Fibroblast of the aortic adventitia (primary cell): ENCODE measurements at regions not wholly inside any gene's neighbourhood (a gene's known extent, or its start where the extent isn't known, plus 50 kb on each side); places are given as distances from the start of the nearest gene placed in this dataset.

ENCODE experiments used
- DNase-seq: peaks from one replicate; pipeline ENCODE4 v3.0.0-alpha.2; 2010; ENCODE audit warnings: low read depth
- H3K4me3 ChIP-seq: 2 replicates; pipeline ENCODE4 v1.5.1; 2011; ENCODE audit warnings: low read depth, mild to moderate bottlenecking, control low read depth, low read length, moderate library complexity
- TF ChIP-seq, protein P1 (sequence below): IDR thresholded peaks from 2 replicates; pipeline ENCODE4 v1.5.1; 2011; ENCODE audit warnings: mild to moderate bottlenecking, low read length, control low read depth, inconsistent platforms; ENCODE audit not compliant: insufficient read depth

GRCh38 chr6:14765721-14766390, 480.0 kb upstream of the JARID2 start:
- H3K4me3 ChIP-seq, result no peak overlapping the region
- TF ChIP-seq, protein P1, sequence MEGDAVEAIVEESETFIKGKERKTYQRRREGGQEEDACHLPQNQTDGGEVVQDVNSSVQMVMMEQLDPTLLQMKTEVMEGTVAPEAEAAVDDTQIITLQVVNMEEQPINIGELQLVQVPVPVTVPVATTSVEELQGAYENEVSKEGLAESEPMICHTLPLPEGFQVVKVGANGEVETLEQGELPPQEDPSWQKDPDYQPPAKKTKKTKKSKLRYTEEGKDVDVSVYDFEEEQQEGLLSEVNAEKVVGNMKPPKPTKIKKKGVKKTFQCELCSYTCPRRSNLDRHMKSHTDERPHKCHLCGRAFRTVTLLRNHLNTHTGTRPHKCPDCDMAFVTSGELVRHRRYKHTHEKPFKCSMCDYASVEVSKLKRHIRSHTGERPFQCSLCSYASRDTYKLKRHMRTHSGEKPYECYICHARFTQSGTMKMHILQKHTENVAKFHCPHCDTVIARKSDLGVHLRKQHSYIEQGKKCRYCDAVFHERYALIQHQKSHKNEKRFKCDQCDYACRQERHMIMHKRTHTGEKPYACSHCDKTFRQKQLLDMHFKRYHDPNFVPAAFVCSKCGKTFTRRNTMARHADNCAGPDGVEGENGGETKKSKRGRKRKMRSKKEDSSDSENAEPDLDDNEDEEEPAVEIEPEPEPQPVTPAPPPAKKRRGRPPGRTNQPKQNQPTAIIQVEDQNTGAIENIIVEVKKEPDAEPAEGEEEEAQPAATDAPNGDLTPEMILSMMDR, result no peak
- no peak for DNase-seq

- TF ChIP-seq, protein P1, result no peak
- no peak overlapping the region for H3K4me3 ChIP-seq
- DNase-seq, result no peak
These were observed 479.4 kb upstream of the JARID2 start for GRCh38 chr6:14766391-14766994.

DNA sequence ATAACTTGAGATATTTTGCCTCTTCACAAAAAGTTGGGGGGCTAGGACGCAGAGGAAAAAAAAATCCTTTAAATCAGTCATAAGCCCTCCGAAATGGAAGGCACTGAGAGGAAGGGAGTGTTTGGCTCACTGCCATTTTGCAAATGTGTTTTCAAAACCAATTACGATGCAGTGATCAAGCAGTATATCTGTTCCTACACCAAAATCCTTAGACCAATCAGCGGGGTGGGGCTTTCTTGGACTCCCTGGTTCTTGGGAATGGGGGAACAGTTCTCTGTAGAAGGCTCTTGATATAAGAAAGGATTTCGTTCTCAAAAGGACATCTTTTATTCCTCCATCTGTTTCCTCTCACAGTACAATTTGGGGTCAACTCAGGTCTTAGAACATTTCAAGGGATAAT, 478.6 kb upstream of the JARID2 start:
- TF ChIP-seq, protein P1, result no peak
- no peak for DNase-seq
- H3K4me3 ChIP-seq, result no peak overlapping the region

DNA sequence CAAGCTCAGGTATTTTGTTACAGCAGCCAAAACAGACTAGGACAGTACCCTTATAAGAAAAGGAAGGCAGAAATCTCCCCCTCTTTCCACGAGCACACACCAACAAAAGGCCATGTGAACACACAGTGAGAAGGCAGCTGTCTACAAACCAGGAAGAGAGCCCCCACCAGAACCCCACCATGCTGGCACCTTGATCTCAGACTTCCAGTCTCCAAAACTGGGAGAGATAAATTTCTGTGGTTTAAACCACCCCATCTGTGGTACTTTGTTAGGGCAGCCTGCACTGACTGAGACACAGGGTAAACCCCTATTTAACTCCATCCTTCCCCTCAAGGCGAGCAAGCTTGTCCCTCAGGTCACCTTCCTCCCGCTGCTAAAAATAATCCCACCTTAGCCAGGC, 475.8 kb upstream of the JARID2 start:
- DNase-seq, result no peak
- H3K4me3 ChIP-seq, result no peak overlapping the region
- TF ChIP-seq, protein P1, result no peak

DNA sequence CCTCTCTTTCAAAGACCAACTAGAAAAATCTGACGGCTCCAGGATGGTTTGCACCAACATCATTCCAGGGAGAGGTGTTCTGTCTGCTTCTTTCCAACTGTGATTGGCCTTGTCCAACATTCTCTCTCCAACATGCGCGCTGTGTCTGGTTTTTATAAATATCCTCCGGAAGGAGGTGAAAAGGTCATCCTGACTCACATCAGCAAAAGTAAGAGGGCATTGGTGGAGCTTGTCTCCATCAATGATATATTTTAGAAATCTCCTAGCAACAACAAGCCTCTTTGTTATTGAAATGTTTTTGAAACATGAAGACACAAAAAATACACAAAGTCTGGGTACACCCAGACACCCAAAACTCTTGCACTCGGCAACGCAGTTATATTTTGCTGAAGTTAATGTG, 475.3 kb upstream of the JARID2 start:
- H3K4me3 ChIP-seq, result no peak overlapping the region
- DNase-seq, result peak; percentile 34
- TF ChIP-seq, protein P1, result no peak

DNA sequence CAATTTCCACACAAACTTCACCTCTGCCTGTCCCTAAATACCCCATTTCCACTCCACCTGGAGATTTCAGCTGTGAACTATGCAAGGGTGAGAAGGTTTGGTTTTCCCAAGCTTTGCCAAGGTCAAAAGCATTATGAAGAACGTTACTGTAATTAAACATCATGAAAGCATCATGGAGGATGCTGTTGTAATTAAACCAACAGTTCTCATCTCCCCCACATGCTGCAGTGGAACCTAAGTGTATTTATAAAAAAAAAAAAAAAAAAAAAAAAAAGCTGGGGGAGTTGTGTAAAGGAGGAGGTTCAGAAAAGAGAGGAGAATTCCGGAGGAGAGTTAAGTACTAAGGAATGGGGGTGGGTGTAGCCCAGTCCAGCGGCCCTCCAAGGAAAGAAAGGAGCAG, 474.9 kb upstream of the JARID2 start:
- TF ChIP-seq, protein P1, result no peak
- H3K4me3 ChIP-seq, result no peak overlapping the region
- DNase-seq, result no peak

DNA sequence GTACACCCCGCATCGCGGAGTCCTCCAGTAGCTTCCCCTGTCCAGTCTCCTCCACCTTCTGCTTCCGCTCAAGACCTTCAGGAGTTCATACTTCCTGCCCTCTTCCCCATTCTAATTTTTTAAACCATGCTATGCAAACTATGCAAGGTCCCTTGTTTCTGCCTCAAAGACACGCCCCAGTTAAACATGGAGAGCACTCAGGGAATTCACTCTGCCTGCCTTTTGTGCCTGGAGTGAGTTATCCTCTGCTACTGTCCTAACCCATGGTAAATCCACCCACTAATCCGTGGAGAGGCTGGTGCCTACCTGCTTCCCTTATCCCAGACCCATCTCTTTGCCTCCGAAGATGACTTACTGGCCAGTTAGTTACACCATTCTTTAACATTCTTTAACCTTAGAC, 473.7 kb upstream of the JARID2 start:
- TF ChIP-seq, protein P1, result no peak
- no peak overlapping the region for H3K4me3 ChIP-seq
- no peak for DNase-seq
